ENCODE measurements at regions not wholly inside any gene's neighbourhood (a gene's known extent, or its start where the extent isn't known, plus 50 kb on each side); places are given as distances from the start of the nearest gene placed in this dataset.
"Not testable (repeated sequence)": the region's sequence is repeated elsewhere in the genome, so short reads cannot be mapped to it uniquely, and the experiment has no call there.

DNA sequence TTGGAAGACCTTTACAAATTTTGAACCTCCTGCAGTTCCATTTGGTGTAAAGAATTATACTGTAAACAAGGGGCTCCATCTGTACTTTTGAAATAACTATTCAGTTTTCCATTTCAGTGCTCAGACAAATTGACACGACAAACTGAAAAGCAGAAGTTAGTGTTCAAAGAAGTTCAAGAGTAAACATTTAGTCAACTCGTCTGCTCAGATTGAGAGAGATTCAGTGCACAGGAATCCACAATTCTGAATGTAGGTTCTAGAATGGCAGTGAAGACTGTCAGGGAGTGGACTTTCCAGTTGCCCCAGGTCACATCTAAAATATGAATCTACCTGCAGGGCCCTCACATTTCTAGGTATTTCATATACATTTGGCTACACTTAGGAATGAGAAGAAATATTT lies 322.3 kb upstream of the TCF4 start:
- in situ Hi-C loops (cut with HindIII; ENCODE audit: low sequenced_read_pairs), result loop anchor here (25.0 kb wide), 1 partner anchor 177 kb away; no protein-coding TSS in a partner anchor

DNA sequence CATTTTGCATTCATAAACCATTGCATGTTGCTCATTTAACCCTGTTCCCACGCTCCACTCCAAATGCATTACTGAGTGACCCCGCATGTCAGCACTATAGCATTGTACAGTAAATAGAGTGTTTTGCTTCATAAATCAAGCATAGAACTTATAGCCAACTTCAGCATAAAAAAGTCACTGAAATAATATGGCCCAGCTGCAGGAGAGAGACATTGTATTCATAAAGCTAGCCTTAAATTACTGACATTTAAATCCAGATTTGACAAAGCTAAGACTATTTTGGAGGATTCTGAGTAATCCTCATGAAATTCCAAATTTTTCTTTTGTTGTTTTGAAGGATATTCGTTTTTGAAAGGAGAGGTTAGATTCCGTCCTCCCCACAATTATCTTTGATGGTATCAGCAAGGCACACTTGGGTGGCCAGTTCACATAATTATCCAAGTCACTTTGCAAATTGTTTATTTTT lies 320.9 kb upstream of the TCF4 start:
- in situ Hi-C loops (cut with HindIII; ENCODE audit: low sequenced_read_pairs), result loop anchor here (25.0 kb wide), 1 partner anchor 178 kb away; no protein-coding TSS in a partner anchor

DNA sequence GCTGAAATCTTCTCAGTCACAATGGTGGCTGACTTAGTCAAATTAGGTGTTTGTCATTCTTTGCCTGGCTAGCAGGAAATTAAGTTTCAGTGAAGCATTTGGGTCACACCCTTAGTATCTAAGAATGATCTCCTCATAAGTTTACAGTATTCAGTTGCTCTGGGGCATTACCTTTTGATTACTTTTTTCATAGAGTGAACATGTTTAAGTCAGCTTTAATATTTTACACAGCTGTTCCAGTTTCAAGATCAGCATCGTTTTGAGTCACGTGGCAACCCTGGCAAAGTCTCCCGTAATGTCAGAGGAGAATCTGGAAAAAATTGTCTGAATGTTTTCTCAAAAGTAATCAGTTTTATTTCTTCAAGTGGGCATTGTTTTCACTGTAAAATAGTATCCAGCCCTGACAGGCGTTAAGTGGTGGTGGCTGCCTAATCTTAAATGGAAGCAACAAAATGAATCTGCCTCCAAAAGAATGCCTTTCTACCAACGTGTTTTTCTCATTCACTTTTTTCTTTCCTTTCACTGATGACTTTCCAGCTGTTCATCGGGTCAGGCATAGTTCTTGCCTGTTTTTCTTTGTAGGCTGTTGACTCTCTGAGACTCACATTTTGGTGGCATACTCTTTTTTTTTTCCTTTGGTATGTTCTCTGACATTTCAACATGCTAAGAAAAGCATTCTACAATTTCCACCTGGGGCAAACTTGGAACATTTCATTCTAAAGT lies 319.6 kb upstream of the TCF4 start:
- in situ Hi-C loops (cut with HindIII; ENCODE audit: low sequenced_read_pairs), result loop anchor here (25.0 kb wide), 1 partner anchor 180 kb away; no protein-coding TSS in a partner anchor

DNA sequence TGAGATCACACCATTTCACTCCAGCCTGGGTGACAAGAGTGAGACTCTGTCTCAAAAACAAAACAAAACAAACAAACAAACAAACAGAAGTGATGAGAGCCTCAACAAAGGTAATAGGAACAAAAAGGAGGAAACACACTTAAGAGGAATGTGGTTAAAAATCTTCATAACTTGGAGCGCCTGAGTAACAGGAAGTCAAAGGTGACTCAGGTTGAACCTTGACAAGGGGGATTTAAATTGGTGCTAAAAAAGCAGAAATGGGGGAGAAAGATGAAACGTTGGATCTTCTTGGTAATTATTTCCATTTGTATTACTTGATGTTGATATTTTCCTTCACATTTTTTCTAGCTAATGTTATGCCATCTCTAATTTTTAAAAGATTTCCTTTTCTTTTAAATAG lies 318.5 kb upstream of the TCF4 start:
- in situ Hi-C loops (cut with HindIII; ENCODE audit: low sequenced_read_pairs), result loop anchor here (25.0 kb wide), 1 partner anchor 181 kb away; no protein-coding TSS in a partner anchor

DNA sequence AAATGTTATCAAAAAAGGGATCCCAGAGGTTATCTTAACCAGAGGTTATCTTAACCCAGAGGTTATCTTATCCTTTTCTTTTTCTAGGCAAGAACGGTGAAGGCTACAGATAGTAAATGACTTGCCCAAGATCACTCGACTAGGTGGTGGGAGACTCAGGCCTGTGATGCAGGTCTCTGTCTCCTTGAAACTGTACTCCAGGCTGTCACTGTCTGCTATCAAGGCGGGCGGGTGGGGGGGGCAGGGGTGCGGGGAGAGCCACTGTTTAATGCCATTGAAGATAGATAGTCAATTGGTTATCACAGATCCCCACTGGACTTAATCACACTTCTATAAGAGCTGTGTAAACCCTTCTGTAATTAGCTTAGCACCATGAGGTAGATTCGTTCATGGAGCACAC lies 315.9 kb upstream of the TCF4 start:
- in situ Hi-C loops (cut with HindIII; ENCODE audit: low sequenced_read_pairs), result loop anchor here (25.0 kb wide), 1 partner anchor 183 kb away; no protein-coding TSS in a partner anchor

DNA sequence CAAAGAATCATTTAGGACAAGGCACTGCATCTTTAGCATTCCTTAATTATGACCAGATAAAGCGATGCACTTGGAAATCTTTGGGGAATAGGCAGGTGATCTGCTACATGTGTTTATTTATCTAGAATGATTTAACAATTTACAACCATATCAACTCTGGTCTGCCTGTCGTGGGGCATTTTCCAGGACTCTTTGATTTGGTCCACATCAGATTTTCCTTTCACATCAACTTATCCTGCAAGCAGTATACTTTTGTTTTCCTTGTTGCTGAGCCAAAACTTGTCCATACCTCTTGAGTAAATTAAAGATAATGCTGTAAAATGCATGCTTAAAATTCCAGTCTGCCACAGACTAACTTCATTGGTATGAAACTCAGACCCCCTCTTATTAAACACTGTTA lies 312.4 kb upstream of the TCF4 start:
- in situ Hi-C loops (cut with HindIII; ENCODE audit: low sequenced_read_pairs), result loop anchor here (25.0 kb wide), 1 partner anchor 187 kb away; no protein-coding TSS in a partner anchor

DNA sequence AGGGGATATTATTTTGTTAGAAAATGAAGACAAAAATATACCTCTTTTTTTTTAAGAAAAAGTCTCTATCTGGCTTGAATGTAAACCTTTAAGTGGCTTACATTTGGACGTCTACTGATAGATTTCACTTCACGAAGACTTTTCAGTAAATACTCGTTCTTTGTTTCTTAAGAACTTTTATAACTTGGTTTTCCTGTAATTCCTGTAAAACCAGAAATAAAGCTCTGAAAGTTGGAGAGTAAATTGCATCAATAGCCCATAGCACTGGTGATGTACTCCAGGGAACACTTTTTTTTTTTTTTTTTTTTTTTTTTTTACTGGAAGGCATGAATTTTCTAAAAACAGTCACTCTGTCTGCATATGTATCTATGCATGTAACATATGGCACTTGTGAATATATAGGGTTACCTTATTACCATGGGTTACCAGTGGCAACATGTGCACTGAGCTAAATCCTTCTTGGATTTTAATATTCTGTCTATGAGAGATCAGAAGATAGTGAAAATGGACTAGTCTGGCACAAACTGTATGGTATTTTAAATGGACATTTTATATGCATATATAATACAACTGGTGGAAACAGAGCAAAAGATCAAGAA lies 309.2 kb upstream of the TCF4 start:
- in situ Hi-C loops (cut with HindIII; ENCODE audit: low sequenced_read_pairs), result no loop called here

DNA sequence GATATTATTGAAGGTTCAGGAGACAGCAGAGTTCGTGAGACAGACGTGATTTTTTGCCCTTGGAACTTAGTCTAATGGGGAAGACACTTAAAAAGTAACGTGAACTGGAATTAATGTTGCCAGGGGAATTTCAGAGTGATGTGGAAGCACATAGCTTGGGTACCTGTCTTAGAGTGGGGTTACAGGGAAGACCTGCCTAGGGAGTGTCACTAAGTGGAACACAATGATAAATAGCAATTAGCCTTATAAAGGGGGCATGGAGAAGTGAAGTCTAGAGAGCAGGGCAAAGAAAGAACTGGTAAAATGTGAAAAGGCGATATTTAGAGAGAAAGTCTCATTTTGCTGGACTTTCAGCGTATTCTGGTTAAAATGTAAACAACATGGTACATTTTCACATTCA lies 306.0 kb upstream of the TCF4 start:
- in situ Hi-C loops (cut with HindIII; ENCODE audit: low sequenced_read_pairs), result no loop called here

DNA sequence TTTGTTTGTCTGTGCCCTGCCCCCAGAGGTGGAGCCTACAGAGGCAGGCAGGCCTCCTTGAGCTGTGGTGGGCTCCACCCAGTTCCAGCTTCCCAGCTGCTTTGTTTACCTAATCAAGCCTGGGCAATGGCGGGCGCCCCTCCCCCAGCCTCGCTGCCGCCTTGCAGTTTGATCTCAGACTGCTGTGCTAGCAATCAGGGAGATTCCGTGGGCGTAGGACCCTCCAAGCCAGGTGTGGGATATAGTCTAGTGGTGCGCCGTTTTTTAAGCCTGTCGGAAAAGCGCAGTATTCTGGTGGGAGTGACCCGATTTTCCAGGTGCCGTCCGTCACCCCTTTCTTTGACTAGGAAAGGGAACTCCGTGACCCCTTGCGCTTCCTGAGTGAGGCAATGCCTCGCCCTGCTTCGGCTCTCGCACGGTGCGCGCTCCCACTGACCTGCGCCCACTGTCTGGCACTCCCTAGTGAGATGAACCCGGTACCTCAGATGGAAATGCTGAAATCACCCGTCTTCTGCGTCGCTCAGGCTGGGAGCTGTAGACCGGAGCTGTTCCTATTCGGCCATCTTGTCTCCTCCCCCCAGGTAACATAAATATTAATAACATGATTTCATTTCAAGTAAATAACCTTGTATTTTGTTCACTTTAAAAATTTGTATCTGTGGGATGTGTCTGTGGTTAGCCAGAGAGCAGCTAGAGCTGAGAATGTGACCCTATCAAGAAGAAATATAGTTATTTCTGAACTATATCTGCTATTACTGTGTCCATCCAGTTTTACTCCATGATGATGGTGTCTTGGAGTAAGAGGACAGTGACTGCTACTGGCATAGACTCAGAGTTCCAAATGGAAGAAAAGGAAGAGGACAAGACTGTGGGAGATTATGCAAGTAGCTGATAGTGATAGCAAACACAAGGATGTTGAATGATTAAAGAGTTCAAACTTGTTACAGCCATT lies 305.1 kb upstream of the TCF4 start:
- in situ Hi-C loops (cut with HindIII; ENCODE audit: low sequenced_read_pairs), result not testable (repeated sequence)

DNA sequence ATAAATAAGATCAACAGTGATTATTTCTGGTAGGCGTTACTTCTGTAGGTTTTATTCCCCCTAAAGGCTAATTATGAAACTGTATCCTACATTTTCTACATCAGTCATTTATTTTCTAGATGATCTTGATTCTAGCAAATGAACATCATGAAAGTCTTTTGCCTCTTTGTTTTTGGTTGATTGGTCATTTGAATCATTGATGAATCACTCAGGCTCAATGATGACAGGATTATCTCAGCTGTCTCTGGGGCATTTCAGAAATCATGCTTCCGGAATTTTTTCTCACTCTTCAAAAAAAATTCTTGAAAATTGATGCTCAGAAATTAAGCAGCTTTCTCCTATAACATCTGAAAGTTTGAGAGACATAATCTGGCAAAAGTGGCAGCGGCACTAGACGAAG lies 298.9 kb upstream of the TCF4 start:
- in situ Hi-C loops (cut with HindIII; ENCODE audit: low sequenced_read_pairs), result no loop called here

DNA sequence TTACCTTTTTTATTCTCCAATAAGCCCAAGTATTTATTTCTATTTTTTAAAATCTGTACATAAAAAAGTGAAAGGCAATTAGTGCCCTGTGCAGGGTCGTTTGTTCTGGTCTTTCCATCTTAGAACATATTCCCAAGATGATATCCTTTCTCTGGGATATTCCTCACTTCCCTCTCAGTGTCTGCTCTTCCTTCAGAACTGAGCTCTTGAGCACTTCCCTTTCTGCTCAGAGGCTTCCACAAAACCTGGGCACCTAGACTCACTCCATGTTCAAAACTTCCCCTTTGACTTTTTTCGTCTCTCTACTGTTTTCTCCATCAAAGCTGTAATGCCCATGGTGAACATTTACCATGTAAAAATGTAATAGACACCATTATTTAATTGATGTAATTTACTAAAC lies 296.5 kb upstream of the TCF4 start:
- in situ Hi-C loops (cut with HindIII; ENCODE audit: low sequenced_read_pairs), result no loop called here

DNA sequence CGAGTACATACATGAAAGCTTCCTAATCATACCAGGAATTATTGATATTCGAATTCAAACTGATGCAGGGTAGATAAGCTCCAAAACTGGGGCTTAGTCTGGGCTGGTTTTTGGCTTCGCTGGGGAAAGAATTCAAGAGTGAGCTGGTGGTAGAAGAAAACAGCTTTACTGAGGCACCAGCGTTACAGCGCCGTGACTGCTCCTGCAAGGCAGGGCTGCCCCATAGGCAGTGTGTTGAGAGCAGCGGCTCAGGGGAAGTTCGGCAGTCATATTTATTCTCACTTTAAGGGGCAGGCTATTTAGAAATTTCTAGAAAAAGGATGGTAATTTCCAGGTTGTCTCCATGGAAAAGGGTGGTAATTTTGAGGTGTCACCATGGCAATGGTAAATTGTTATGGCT lies 292.6 kb upstream of the TCF4 start:
- in situ Hi-C loops (cut with HindIII; ENCODE audit: low sequenced_read_pairs), result no loop called here

DNA sequence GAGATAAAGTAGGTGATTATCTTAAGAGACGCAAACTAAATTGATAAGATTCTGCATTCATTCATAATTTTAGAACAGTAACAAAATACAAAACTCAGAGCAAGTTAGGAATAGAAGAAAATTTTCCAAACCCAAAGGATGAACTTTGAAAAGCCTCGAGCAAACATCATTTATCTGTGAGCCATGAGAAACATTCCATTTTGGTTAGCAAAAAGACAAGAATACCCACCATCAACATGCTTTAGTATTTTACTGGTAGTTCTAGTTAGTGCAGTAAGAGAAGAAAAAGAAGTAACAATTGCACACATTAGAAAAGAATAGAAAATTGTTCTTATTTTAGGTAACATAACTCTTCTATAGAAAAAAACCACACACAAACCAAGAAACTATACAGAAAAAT lies 291.3 kb upstream of the TCF4 start:
- in situ Hi-C loops (cut with HindIII; ENCODE audit: low sequenced_read_pairs), result no loop called here

DNA sequence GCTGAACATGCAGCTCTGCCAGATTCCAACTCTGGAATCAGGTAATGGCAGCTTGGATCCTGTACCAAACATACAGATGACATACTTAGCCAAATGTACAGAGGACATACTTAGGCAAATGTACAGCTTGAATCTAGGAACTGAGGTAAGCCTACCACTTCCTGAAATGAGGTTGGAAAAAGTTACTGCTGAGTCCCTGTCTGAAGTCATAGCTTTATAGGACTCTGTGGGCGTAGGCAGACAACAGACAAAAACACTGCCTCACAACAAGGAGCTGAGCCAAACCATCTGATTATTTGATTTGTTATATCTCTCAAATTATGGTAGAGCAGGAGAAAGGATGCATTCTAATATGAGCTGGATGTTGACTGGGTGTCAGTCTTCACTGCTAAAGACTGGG lies 290.2 kb upstream of the TCF4 start:
- in situ Hi-C loops (cut with HindIII; ENCODE audit: low sequenced_read_pairs), result no loop called here

DNA sequence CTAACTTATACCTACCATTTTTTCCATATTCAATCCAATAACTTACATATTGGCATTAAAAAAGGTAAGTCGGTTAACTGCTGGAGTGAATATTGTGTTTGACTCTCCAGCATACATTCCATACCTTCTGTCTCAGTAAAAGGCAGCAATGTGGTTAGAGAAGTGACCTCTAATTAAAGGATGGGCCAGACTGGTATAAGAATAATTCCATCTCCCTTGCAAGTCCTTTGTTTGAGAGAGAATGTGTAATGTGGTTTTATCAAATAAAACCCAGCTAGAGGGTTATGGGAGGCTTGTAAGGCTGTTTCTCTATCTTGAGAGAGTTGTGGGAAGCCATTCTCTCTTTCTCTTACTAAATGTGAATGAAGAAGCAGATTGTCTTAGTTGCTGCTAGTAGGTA lies 289.3 kb upstream of the TCF4 start:
- in situ Hi-C loops (cut with HindIII; ENCODE audit: low sequenced_read_pairs), result no loop called here

DNA sequence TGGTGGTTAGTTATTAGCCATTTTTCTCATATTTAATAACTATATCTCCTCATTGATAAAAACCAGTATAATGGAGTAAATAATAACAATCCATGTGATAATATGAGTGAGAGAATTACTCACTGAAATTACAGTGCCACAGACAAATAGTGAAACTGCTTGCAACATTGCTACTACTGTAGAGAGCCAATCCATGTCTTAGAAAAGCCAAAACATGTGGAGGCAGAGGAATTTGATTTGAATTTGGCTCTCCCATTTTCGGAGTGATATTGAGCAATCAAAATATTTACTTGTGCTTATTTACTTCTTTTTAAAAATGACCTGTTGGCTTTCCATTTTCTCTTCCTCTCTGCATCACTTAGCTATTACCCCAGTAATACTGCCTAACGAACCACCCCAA lies 288.3 kb upstream of the TCF4 start:
- in situ Hi-C loops (cut with HindIII; ENCODE audit: low sequenced_read_pairs), result no loop called here

DNA sequence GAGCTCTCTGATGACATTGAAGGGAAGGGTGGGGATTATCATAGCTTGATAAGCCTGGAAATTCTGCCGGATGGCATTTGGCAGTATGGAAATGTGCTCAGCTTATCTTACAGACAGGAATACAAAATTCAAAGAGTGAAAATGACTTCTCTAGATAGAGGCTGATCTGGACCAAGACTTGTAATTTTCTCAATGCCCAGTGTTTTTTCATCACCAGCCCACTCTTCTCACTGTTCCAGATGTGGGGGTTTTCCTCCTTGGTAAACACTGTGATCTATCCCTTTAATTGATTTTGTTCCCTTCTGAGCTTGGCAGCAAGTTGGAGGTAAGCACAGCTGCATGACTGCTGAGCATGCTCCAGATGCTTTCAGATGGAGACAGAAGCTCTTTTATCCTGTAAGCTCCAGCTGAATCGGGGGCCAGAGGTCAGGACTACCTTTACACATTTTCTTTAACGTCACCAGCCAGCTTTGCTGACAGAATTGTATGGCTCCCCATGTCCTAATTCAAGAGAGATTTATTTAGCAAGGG lies 287.4 kb upstream of the TCF4 start:
- in situ Hi-C loops (cut with HindIII; ENCODE audit: low sequenced_read_pairs), result no loop called here

DNA sequence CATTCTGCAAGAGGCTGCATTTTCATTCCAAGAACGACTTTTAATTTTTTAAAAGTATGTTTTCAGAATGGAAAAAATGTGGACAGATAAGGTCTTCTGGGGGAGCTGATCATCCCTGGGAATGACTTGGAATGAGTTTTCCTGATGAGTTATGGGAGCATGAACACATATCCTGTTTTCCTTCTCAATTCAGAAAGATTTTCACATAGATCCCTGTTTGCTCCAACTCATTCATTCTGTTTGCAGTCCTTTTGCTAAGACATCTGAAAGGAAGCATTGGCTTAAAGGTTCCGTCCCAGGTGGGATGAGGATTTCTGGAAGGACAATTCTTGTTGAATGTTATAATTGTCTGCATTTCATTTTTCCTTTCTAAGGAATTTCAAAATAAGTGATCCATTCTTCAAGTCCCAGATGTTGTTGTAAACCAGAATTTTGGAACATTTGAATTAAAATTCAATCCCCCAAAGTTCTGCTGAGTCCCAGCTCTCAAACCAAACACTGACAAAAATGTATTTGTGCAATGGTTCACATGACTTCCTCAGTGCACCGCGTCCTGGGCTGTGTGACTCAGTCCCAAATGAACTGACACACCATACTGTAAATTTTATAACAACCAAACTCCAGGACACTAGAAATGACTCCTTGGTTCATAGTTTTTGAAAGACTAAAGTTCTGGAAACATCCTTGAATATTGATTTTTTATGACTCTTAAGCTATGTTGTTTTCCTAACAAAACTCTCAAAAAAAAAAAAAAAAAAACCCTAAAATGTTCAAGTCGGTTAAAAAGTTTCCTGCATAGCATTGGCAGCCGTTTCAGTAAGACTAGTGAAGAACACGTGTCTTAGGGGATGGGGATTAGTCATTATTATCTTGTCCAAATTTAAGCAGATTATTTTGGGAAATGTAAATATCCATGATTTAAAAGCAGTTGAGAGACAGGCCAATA lies 281.8 kb upstream of the TCF4 start:
- in situ Hi-C loops (cut with HindIII; ENCODE audit: low sequenced_read_pairs), result no loop called here

DNA sequence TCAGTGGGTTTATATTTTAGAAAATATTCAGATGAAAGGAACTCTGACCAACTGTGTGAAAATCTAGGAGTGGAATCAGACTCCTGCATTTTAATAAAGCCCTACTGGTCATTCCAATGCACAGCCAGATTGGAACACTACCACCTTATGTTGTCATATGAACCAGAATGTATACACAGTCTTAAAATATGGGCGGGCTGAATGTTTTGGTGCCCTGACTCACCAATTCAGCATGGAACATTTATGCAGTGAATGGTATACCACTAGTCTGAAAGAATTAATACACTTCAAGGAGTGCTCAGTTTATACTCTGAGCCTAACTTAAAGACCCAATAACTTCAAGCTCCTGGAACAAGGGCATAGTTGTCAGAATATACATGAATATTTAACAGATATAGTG lies 280.9 kb upstream of the TCF4 start:
- in situ Hi-C loops (cut with HindIII; ENCODE audit: low sequenced_read_pairs), result no loop called here

DNA sequence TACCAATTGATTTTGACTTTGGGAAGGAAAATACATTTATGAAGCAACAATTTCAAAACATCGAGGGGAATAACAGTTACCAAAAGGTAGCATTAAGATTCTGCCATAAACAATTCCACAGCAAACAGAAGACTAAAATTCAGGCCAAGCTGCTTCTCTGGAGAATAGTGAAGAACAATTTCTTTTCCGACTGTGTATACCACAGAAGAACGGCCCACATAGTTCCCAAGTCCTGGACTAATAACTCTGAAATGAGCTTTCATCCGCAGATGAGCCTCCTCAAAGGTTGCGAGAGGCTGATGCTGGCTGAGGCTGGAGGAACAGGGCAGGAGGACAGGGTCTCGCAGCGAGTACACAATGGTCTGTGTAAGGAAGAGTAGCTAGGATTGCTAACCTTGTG lies 278.9 kb upstream of the TCF4 start:
- in situ Hi-C loops (cut with HindIII; ENCODE audit: low sequenced_read_pairs), result no loop called here

All from DLD1 (cell line).